ENCODE measurements at regions not wholly inside any gene's neighbourhood (a gene's known extent, or its start where the extent isn't known, plus 50 kb on each side); places are given as distances from the start of the nearest gene placed in this dataset.

GRCh38 chrX:99938464-99938863 is 471.6 kb downstream of the PCDH19 start:
- Histone ChIP-seq H2AK9ac (replicated peaks; ENCODE audit: low read depth, low read length, poor library complexity) (no peak overlapping the region), H3K4me1 (ENCODE audit: control insufficient read depth, insufficient read depth, low read length) (no peaks in the 10 kb centered on the region), H3K27me3 (ENCODE audit: control insufficient read depth, insufficient read depth, low read length) (no peaks in the 10 kb centered on the region), H3K9me3 (ENCODE audit: control insufficient read depth, insufficient read depth, low read length) (no peaks in the 10 kb centered on the region), H4K20me1 (ENCODE audit: insufficient read depth, low read length) (no peaks in the 10 kb centered on the region), H3K36me3 (ENCODE audit: control insufficient read depth, insufficient read depth, low read length) (no peaks in the 10 kb centered on the region), H2AFZ (replicated peaks; ENCODE audit: low read length, poor library complexity) (no peak overlapping the region), H3K18ac (ENCODE audit: low read depth, low read length) (no peak overlapping the region), H4K91ac (ENCODE audit: insufficient read depth, low read depth, low read length) (no peak overlapping the region), H3K27ac (ENCODE audit: insufficient read depth, low read length) (no peak overlapping the region), H2BK15ac (ENCODE audit: low read depth, low read length) (no peak overlapping the region), H3K14ac (replicated peaks; ENCODE audit: low read depth, low read length) (no peak overlapping the region), H3K4ac (ENCODE audit: low read depth, low read length) (no peak overlapping the region), H2BK20ac (ENCODE audit: low read depth, low read length) (no peak overlapping the region), H3K4me3 (ENCODE audit: insufficient read depth, low read depth, low read length) (no peak overlapping the region), H4K8ac (ENCODE audit: low read depth in 2 of 2, low read length in 2 of 2) (no peak overlapping the region), H4K5ac (ENCODE audit: low read depth, low read length) (no peak overlapping the region), H3K56ac (ENCODE audit: extremely low read depth, insufficient read depth, low read length) (no peak overlapping the region), H2BK5ac (ENCODE audit: low read depth, low read length, poor library complexity, severe bottlenecking) (no peak overlapping the region), H2BK120ac (ENCODE audit: low read depth, low read length) (no peak overlapping the region), H3K9me1 (ENCODE audit: insufficient read depth, low read length) (no peaks in the 10 kb centered on the region), H2AK5ac (ENCODE audit: low read depth, low read length) (no peak overlapping the region), H3K9ac (ENCODE audit: low read depth, low read length) (no peak overlapping the region), H3K4me2 (ENCODE audit: low read depth, low read length) (no peak overlapping the region), H3K23ac (ENCODE audit: low read depth, low read length) (no peak overlapping the region), H3K79me1 (ENCODE audit: low read depth in 1 of 2, low read length in 2 of 2) (no peaks in the 10 kb centered on the region)
- dilution Hi-C loops (cut with HindIII; ENCODE audit: low sequenced_read_pairs, unreplicated experiment) (no loop called here), in situ Hi-C loops (cut with MboI; ENCODE audit: low sequenced_read_pairs) (no loop called here), intact Hi-C loops (cut with micrococcal nuclease) (no loop called here)
- no peak for TF ChIP-seq USF2 (IDR thresholded peaks at IDR 0.05; ENCODE audit: low read depth, low read length)
- no peak for TF ChIP-seq BHLHE40 (IDR thresholded peaks at IDR 0.05; ENCODE audit: low read depth, low read length)
- TF ChIP-seq RCOR1 (IDR thresholded peaks at IDR 0.05; ENCODE audit: insufficient replicate concordance, low read length), result no peak
- TF ChIP-seq SMC3 (IDR thresholded peaks at IDR 0.05; ENCODE audit: low read depth, low read length), result no peak
- no peak for TF ChIP-seq FOS (IDR thresholded peaks at IDR 0.05; ENCODE audit: low read depth, low read length)
- TF ChIP-seq MAFK (IDR thresholded peaks at IDR 0.05; ENCODE audit: low read depth, low read length), result no peak
- no peak for TF ChIP-seq MXI1 (IDR thresholded peaks at IDR 0.05; ENCODE audit: borderline replicate concordance, low read depth, low read length)
- TF ChIP-seq RFX5 (IDR thresholded peaks at IDR 0.05; ENCODE audit: low read depth, low read length), result no peak
- TF ChIP-seq RAD21 (IDR thresholded peaks at IDR 0.05; ENCODE audit: low read length), result no peak
- no peak for TF ChIP-seq CTCF (conservative IDR thresholded peaks at IDR 0.05; ENCODE audit: low read depth, low read length)
- TF ChIP-seq CHD1 (IDR thresholded peaks at IDR 0.05; ENCODE audit: low read depth, low read length), result no peak
- no peak for TF ChIP-seq POLR2A (IDR thresholded peaks at IDR 0.05; ENCODE audit: low read depth, low read length)
- TF ChIP-seq, protein P1, sequence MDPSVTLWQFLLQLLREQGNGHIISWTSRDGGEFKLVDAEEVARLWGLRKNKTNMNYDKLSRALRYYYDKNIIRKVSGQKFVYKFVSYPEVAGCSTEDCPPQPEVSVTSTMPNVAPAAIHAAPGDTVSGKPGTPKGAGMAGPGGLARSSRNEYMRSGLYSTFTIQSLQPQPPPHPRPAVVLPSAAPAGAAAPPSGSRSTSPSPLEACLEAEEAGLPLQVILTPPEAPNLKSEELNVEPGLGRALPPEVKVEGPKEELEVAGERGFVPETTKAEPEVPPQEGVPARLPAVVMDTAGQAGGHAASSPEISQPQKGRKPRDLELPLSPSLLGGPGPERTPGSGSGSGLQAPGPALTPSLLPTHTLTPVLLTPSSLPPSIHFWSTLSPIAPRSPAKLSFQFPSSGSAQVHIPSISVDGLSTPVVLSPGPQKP (IDR thresholded peaks at IDR 0.05; ENCODE audit: borderline replicate concordance, low read depth, low read length), result no peak
- no peak for TF ChIP-seq NFE2L2 (IDR thresholded peaks at IDR 0.05; ENCODE audit: low read depth, low read length)
- ChIA-PET CTCF (no interaction called here), POLR2A (ENCODE audit: unreplicated experiment) (no interaction called here)
- no peak for DNase-seq
- WGBS, 2 experiments (ENCODE audit: extremely low coverage in 2 of 2, insufficient read length in 1 of 2), result no CpG with 5 or more reads among the region's 10 CpGs
- ATAC-seq (ENCODE audit: low read depth), result no peak
- BruUV-seq (replicated peaks), result no TSS peak

Measured in IMR-90 (cell line).